Smooth muscle cell (in vitro differentiated cells): ENCODE measurements at regions not wholly inside any gene's neighbourhood (a gene's known extent, or its start where the extent isn't known, plus 50 kb on each side); places are given as distances from the start of the nearest gene placed in this dataset.

Source experiments
- DNase-seq: peaks from one replicate; lab custom pipeline; 2025; ENCODE audit not compliant: unreplicated experiment; lab: John Stamatoyannopoulos, UW
- H2AFZ ChIP-seq: fragments of 200-600 bp; sonication (generic); 2 replicates; pipeline ENCODE4 v1.6.0; 2016; ENCODE audit warnings: antibody characterized with exemption, low read depth, mild to moderate bottlenecking
- H3F3A ChIP-seq: fragments of 200-600 bp; sonication (generic); 2 replicates; pipeline ENCODE4 v1.6.0; 2017; ENCODE audit warnings: antibody characterized with exemption, low read depth
- H3K27ac ChIP-seq: fragments of 200-600 bp; sonication (generic); 2 replicates; pipeline ENCODE4 v1.5.1; 2016; ENCODE audit warnings: low read depth, mild to moderate bottlenecking
- H3K27me3 ChIP-seq: fragments of 200-600 bp; sonication (generic); 2 replicates; pipeline ENCODE4 v1.6.1; 2016; ENCODE audit warnings: low read depth, mild to moderate bottlenecking
- H3K36me3 ChIP-seq: fragments of 200-600 bp; sonication (generic); 2 replicates; pipeline ENCODE4 v1.5.1; 2016; ENCODE audit warnings: low read depth
- H3K4me1 ChIP-seq: fragments of 200-600 bp; sonication (generic); 2 replicates; pipeline ENCODE4 v1.5.1; 2016; ENCODE audit warnings: low read depth
- H3K4me2 ChIP-seq: fragments of 200-600 bp; sonication (generic); 2 replicates; pipeline ENCODE4 v1.6.0; 2016; ENCODE audit warnings: mild to moderate bottlenecking
- H3K4me3 ChIP-seq: fragments of 200-600 bp; sonication (generic); 2 replicates; pipeline ENCODE4 v1.5.1; 2016; ENCODE audit warnings: mild to moderate bottlenecking
- H3K79me2 ChIP-seq: fragments of 200-600 bp; sonication (generic); 2 replicates; pipeline ENCODE4 v1.6.0; 2016; ENCODE audit warnings: low read depth, mild to moderate bottlenecking
- H3K9ac ChIP-seq: fragments of 200-600 bp; sonication (generic); 2 replicates; pipeline ENCODE4 v1.6.0; 2016; ENCODE audit warnings: low read depth
- H3K9me3 ChIP-seq: fragments of 200-600 bp; sonication (generic); replicated peaks from 2 replicates; pipeline ENCODE4 v1.5.1; 2016; ENCODE audit warnings: low read depth
- H4K20me1 ChIP-seq: fragments of 200-600 bp; sonication (generic); 2 replicates; pipeline ENCODE4 v1.6.0; 2016; ENCODE audit warnings: low read depth
- WGBS: methylation state at CpG from one replicate; pipeline ENCODE4 v1.1.7; 2016; ENCODE audit warnings: low lambda C conversion rate; 5-methylcytosine and 5-hydroxymethylcytosine counted together
- TF ChIP-seq, protein P1 (sequence below): fragments of 200-600 bp; sonication (generic); IDR thresholded peaks from 2 replicates; pipeline ENCODE4 v1.5.1; 2017; ENCODE audit warnings: borderline replicate concordance, mild to moderate bottlenecking, antibody characterized with exemption; ENCODE audit not compliant: insufficient read depth, poor library complexity, severe bottlenecking

DNA sequence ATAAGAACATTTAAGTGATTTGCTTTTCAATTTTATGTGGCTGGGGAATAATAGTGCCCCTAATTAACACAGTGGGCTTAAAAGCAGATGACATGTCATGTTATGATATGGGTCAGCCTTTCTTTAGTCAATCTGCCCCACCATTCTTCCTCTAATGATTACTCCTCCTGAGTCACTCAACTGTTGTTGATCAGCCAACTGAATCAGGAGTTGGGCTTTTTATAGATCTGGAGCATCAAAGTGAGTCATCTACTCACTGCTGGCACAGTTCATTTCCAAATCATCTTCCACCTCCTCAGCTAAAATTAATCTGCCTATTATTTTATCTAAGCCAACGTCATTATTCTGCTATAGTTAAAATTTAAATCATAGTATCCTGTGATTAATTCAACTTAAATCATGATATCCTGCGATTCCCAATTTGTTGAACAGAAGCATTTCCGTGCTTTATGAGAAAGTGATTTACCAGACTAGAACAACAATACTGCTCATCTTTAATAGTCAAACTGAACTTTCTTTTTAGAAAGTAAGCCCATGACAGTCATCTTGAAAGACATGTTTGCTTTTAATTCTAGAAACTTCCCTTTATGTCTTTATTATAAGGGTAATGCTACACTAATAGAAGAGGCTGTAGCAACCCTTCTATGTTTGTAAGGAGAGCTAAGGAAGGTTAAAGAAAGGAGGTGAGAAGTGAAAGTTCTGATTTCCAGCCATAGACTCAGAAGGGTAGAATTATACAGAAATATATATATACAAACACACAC, 551.4 kb downstream of the TBC1D4 start:
- 81% methylated on average over 3 of the region's 3 CpGs for WGBS
- no peaks in the 10 kb centered on the region for H3K9me3 ChIP-seq
- H3K79me2 ChIP-seq: no peaks in the 10 kb centered on the region
- no peaks in the 10 kb centered on the region for H3K4me1 ChIP-seq
- H3F3A ChIP-seq: no peaks in the 10 kb centered on the region
- H2AFZ ChIP-seq: no peak overlapping the region
- no peak overlapping the region for H3K4me2 ChIP-seq
- no peak overlapping the region for H3K27ac ChIP-seq
- TF ChIP-seq, protein P1, sequence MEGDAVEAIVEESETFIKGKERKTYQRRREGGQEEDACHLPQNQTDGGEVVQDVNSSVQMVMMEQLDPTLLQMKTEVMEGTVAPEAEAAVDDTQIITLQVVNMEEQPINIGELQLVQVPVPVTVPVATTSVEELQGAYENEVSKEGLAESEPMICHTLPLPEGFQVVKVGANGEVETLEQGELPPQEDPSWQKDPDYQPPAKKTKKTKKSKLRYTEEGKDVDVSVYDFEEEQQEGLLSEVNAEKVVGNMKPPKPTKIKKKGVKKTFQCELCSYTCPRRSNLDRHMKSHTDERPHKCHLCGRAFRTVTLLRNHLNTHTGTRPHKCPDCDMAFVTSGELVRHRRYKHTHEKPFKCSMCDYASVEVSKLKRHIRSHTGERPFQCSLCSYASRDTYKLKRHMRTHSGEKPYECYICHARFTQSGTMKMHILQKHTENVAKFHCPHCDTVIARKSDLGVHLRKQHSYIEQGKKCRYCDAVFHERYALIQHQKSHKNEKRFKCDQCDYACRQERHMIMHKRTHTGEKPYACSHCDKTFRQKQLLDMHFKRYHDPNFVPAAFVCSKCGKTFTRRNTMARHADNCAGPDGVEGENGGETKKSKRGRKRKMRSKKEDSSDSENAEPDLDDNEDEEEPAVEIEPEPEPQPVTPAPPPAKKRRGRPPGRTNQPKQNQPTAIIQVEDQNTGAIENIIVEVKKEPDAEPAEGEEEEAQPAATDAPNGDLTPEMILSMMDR: no peak
- H3K27me3 ChIP-seq: no peaks in the 10 kb centered on the region
- DNase-seq: no peak
- no peak overlapping the region for H3K9ac ChIP-seq
- H3K4me3 ChIP-seq: no peak overlapping the region
- H4K20me1 ChIP-seq: no peaks in the 10 kb centered on the region
- H3K36me3 ChIP-seq: no peaks in the 10 kb centered on the region

DNA sequence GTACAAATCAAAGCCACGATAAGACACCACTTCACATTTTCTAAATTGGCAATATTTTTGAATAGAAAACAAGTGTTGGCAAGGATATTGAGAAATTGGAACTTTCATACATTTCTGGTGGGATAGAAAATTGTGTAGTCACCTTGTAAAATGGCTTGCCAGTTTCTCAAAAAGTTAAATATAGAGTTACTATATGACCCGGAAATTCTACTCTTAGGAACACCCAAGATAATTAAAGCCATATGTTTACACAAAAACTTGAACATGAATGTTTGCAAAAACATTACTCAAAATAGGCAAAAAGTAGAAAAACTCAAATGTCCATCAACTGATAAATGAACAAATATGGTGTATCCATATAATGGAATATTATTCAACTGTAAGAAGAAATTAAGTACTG, 552.5 kb downstream of the TBC1D4 start:
- Histone ChIP-seq H3K4me1 (no peaks in the 10 kb centered on the region), H4K20me1 (no peaks in the 10 kb centered on the region), H3K4me2 (no peak overlapping the region), H3K9ac (no peak overlapping the region), H2AFZ (no peak overlapping the region), H3K79me2 (no peaks in the 10 kb centered on the region), H3K36me3 (no peaks in the 10 kb centered on the region), H3F3A (no peaks in the 10 kb centered on the region), H3K27me3 (no peaks in the 10 kb centered on the region), H3K27ac (no peak overlapping the region), H3K9me3 (no peaks in the 10 kb centered on the region), H3K4me3 (no peak overlapping the region)
- TF ChIP-seq, protein P1: no peak
- 79% methylated on average over 2 of the region's 2 CpGs for WGBS
- DNase-seq: no peak

DNA sequence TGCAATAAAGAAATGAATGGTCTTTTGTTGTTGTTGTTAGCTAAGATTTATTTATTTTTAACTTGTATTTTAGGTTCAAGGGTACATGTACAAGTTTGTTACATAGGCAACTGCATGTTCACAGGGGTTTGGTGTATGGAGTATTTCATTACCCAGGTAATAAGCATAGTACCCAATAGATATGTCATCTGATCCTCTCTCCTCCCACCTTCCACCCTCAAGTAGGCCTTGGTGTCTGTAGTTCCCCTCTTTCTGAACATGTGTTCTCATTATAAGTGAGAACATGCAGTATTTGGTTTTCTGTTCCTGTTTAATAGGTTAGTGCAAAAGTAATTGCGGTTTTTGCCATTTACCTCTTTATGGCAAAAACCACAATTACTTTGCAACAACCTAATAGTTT, 554.1 kb downstream of the TBC1D4 start:
- no peak for DNase-seq
- 52% methylated on average over 1 of the region's 1 CpG for WGBS
- H3F3A ChIP-seq: no peaks in the 10 kb centered on the region
- H3K4me2 ChIP-seq: no peak overlapping the region
- no peak overlapping the region for H3K27ac ChIP-seq
- H3K4me1 ChIP-seq: no peaks in the 10 kb centered on the region
- no peak overlapping the region for H3K9ac ChIP-seq
- no peaks in the 10 kb centered on the region for H3K27me3 ChIP-seq
- H3K4me3 ChIP-seq: no peak overlapping the region
- H4K20me1 ChIP-seq: no peaks in the 10 kb centered on the region
- TF ChIP-seq, protein P1: no peak
- H3K36me3 ChIP-seq: no peaks in the 10 kb centered on the region
- H3K79me2 ChIP-seq: no peaks in the 10 kb centered on the region
- no peak overlapping the region for H2AFZ ChIP-seq
- H3K9me3 ChIP-seq: no peaks in the 10 kb centered on the region

DNA sequence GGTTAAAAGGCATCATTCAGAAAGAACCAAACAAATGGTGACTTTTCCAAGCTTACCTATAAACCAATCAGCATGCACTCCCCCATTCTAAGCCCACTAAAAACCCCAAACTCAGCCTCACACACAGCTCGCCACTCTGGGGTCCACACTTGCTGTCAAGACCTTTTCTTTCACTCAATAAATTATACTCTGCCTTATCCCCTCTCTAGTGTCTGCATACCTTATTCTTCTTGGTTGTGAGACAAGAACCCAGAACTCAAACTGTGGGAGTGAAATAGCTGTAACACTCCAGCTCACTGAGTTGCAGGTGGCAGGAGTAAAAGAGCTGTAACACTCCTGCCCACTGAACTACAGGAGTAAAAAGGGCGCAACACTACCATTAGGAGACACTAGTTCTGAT, 559.0 kb downstream of the TBC1D4 start:
- no peaks in the 10 kb centered on the region for H3K9me3 ChIP-seq
- no peaks in the 10 kb centered on the region for H4K20me1 ChIP-seq
- no peak for DNase-seq
- no peaks in the 10 kb centered on the region for H3K27me3 ChIP-seq
- H3K36me3 ChIP-seq: no peaks in the 10 kb centered on the region
- no peak overlapping the region for H3K4me3 ChIP-seq
- H3F3A ChIP-seq: no peaks in the 10 kb centered on the region
- WGBS: 95% methylated on average over 2 of the region's 2 CpGs
- H3K27ac ChIP-seq: no peak overlapping the region
- no peak overlapping the region for H3K4me2 ChIP-seq
- no peak overlapping the region for H2AFZ ChIP-seq
- H3K9ac ChIP-seq: no peak overlapping the region
- no peaks in the 10 kb centered on the region for H3K79me2 ChIP-seq
- H3K4me1 ChIP-seq: peaks cover 4% of the 10 kb centered on the region
- TF ChIP-seq, protein P1: no peak
